GM23248 (cell line): ENCODE measurements at regions not wholly inside any gene's neighbourhood (a gene's known extent, or its start where the extent isn't known, plus 50 kb on each side); places are given as distances from the start of the nearest gene placed in this dataset.
"Not testable (repeated sequence)": the region's sequence is repeated elsewhere in the genome, so short reads cannot be mapped to it uniquely, and the experiment has no call there.

Source experiments
- DNase-seq: peaks from one replicate; pipeline ENCODE4 v3.0.0-alpha.2; 2015
- H2AFZ ChIP-seq: fragments of 200-600 bp; sonication (generic); 2 replicates; pipeline ENCODE4 v1.6.1; 2016; ENCODE audit warnings: antibody characterized with exemption
- H3F3A ChIP-seq: fragments of 200-600 bp; sonication (generic); 2 replicates; pipeline ENCODE4 v1.6.1; 2016; ENCODE audit warnings: mild to moderate bottlenecking, antibody characterized with exemption, mixed run types; ENCODE audit not compliant: insufficient read depth
- H3K27ac ChIP-seq: fragments of 200-600 bp; sonication (generic); 2 replicates; pipeline ENCODE4 v1.5.1; 2016; ENCODE audit warnings: mild to moderate bottlenecking
- H3K27me3 ChIP-seq: fragments of 200-600 bp; sonication (generic); replicated peaks from 2 replicates; pipeline ENCODE4 v1.6.1; 2016; ENCODE audit warnings: mild to moderate bottlenecking; ENCODE audit not compliant: insufficient read depth
- H3K36me3 ChIP-seq: fragments of 200-600 bp; sonication (generic); 2 replicates; pipeline ENCODE4 v1.6.1; 2016; ENCODE audit warnings: low read depth, mild to moderate bottlenecking
- H3K4me1 ChIP-seq: fragments of 200-600 bp; sonication (generic); 2 replicates; pipeline ENCODE4 v1.6.1; 2016; ENCODE audit warnings: mild to moderate bottlenecking; ENCODE audit not compliant: insufficient read depth
- H3K4me2 ChIP-seq: fragments of 200-600 bp; sonication (generic); one replicate; pipeline ENCODE4 v1.6.1; 2016; ENCODE audit warnings: mild to moderate bottlenecking; ENCODE audit not compliant: unreplicated experiment
- H3K4me3 ChIP-seq: fragments of 200-600 bp; sonication (generic); 2 replicates; pipeline ENCODE4 v1.5.1; 2016; ENCODE audit warnings: mild to moderate bottlenecking
- H3K79me2 ChIP-seq: fragments of 200-600 bp; sonication (generic); 2 replicates; pipeline ENCODE4 v1.6.1; 2016; ENCODE audit warnings: mild to moderate bottlenecking; ENCODE audit not compliant: insufficient read depth
- H3K9ac ChIP-seq: fragments of 200-600 bp; sonication (generic); 2 replicates; pipeline ENCODE4 v1.6.1; 2016; ENCODE audit warnings: mild to moderate bottlenecking
- H3K9me2 ChIP-seq: fragments of 200-600 bp; sonication (generic); 2 replicates; pipeline ENCODE4 v1.6.1; 2016; ENCODE audit warnings: mixed run types, mild to moderate bottlenecking, moderate library complexity; ENCODE audit not compliant: insufficient read depth
- H3K9me3 ChIP-seq: fragments of 200-600 bp; sonication (generic); one replicate; pipeline ENCODE4 v1.6.1; 2017; ENCODE audit warnings: low read depth
- H4K20me1 ChIP-seq: fragments of 200-600 bp; sonication (generic); 2 replicates; pipeline ENCODE4 v1.6.0; 2016; ENCODE audit not compliant: insufficient read depth
- EZH2 ChIP-seq: fragments of 200-600 bp; sonication (generic); IDR thresholded peaks from 2 replicates; pipeline ENCODE4 v1.6.1; 2018; ENCODE audit warnings: antibody characterized with exemption, mild to moderate bottlenecking; ENCODE audit not compliant: insufficient read depth, poor library complexity, severe bottlenecking
- EZH2phosphoT487 ChIP-seq: fragments of 200-600 bp; sonication (generic); IDR thresholded peaks from 2 replicates; pipeline ENCODE4 v1.6.1; 2018; ENCODE audit warnings: antibody characterized with exemption, moderate library complexity, mild to moderate bottlenecking, low read depth; ENCODE audit not compliant: insufficient read depth
- WGBS, 2 experiments: methylation state at CpG; one replicate each; pipeline ENCODE4 v1.1.6; 2015 to 2017; ENCODE audit warnings: low lambda C conversion rate in 2 of 2, low coverage in 1 of 2; ENCODE audit errors: missing lambda C conversion rate in 2 of 2; 5-methylcytosine and 5-hydroxymethylcytosine counted together
- in situ Hi-C: fragments of 300-500 bp; cut with MboI; formaldehyde crosslinking; loops from 2 replicates; pipeline ENCODE4 v1.15.0; 2020

- H3K9me3 ChIP-seq, H4K20me1 ChIP-seq, H3K4me2 ChIP-seq, H3K9ac ChIP-seq, H3K79me2 ChIP-seq, H3K4me1 ChIP-seq, H3K9me2 ChIP-seq, in situ Hi-C loops, H3K36me3 ChIP-seq, H3K27ac ChIP-seq, H3K27me3 ChIP-seq, H2AFZ ChIP-seq, H3F3A ChIP-seq, H3K4me3 ChIP-seq: not testable (repeated sequence)
- 25 to 29% methylated on average over 4 of the region's 4 CpGs for WGBS, 2 experiments
- DNase-seq, result peak; percentile 30
Observed at GRCh38 chr3:75840160-75840559, 54.8 kb upstream of the ZNF717 start.

- H3K4me3 ChIP-seq, H3K27ac ChIP-seq, H3K4me1 ChIP-seq, H3K79me2 ChIP-seq, H2AFZ ChIP-seq, H3K36me3 ChIP-seq, H3K9ac ChIP-seq, H3F3A ChIP-seq, H4K20me1 ChIP-seq, H3K9me2 ChIP-seq, DNase-seq, in situ Hi-C loops, H3K27me3 ChIP-seq, H3K9me3 ChIP-seq, H3K4me2 ChIP-seq: not testable (repeated sequence)
- 46 to 48% methylated on average over 22 of the region's 22 CpGs for WGBS, 2 experiments
Observed at GRCh38 chr3:75850301-75851008, 65.1 kb upstream of the ZNF717 start.

- no peaks in the 10 kb centered on the region for H3K79me2 ChIP-seq
- H3K9me3 ChIP-seq, result no peaks in the 10 kb centered on the region
- no peak overlapping the region for H3K9ac ChIP-seq
- DNase-seq, result no peak
- in situ Hi-C loops, result no loop called here
- TF ChIP-seq EZH2phosphoT487 (no peak), EZH2 (no peak)
- no peak overlapping the region for H3K4me2 ChIP-seq
- H3K36me3 ChIP-seq, result no peaks in the 10 kb centered on the region
- H3K27ac ChIP-seq, result no peak overlapping the region
- no peaks in the 10 kb centered on the region for H4K20me1 ChIP-seq
- H3F3A ChIP-seq, result no peaks in the 10 kb centered on the region
- WGBS, 2 experiments, result 27 to 71% methylated on average over 1 of the region's 1 CpG
- no peaks in the 10 kb centered on the region for H3K27me3 ChIP-seq
- no peak overlapping the region for H2AFZ ChIP-seq
- no peaks in the 10 kb centered on the region for H3K9me2 ChIP-seq
- H3K4me3 ChIP-seq, result no peak overlapping the region
- H3K4me1 ChIP-seq, result no peaks in the 10 kb centered on the region
Observed at GRCh38 chr3:75863130-75863529, 77.8 kb upstream of the ZNF717 start.

DNA sequence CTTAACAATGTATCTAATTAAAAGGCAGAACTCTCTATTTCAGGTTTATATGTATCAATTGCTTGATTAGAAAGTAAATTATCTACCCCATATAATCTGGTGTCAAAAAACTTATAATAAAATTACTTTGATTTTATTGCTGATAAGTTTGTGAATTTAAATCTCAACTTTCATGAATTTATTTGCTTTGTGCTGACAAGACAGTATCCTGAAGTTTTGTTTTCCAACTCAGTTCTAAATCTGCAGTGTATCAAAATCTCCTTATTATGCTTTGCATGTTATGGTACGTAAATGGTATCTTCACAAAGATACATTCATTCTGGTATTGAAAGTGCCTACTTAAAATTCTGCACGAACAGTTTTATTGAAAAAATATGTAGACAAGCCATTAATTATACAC lies 78.5 kb upstream of the ZNF717 start:
- H3K4me2 ChIP-seq, result no peak overlapping the region
- no peak for DNase-seq
- TF ChIP-seq EZH2 (no peak), EZH2phosphoT487 (no peak)
- in situ Hi-C loops, result no loop called here
- WGBS, 2 experiments, result 15% methylated on average over 2 of the region's 2 CpGs
- no peaks in the 10 kb centered on the region for H4K20me1 ChIP-seq
- no peak overlapping the region for H3K27ac ChIP-seq
- H3K9ac ChIP-seq, result no peak overlapping the region
- H3K4me3 ChIP-seq, result no peak overlapping the region
- H3F3A ChIP-seq, result no peaks in the 10 kb centered on the region
- H3K9me3 ChIP-seq, result no peaks in the 10 kb centered on the region
- H3K79me2 ChIP-seq, result no peaks in the 10 kb centered on the region
- H3K9me2 ChIP-seq, result no peaks in the 10 kb centered on the region
- no peak overlapping the region for H2AFZ ChIP-seq
- no peaks in the 10 kb centered on the region for H3K27me3 ChIP-seq
- H3K4me1 ChIP-seq, result no peaks in the 10 kb centered on the region
- no peaks in the 10 kb centered on the region for H3K36me3 ChIP-seq

- H4K20me1 ChIP-seq, H3K79me2 ChIP-seq, H3K4me3 ChIP-seq, H3K9me2 ChIP-seq, H3F3A ChIP-seq, H3K9me3 ChIP-seq, in situ Hi-C loops, H3K4me2 ChIP-seq, H3K27me3 ChIP-seq, H3K36me3 ChIP-seq, H2AFZ ChIP-seq, H3K9ac ChIP-seq, H3K4me1 ChIP-seq, DNase-seq, H3K27ac ChIP-seq: not testable (repeated sequence)
- 10 to 17% methylated on average over 5 of the region's 5 CpGs for WGBS, 2 experiments
Observed at GRCh38 chr3:75883719-75884118, 98.4 kb upstream of the ZNF717 start.
